ENCODE measurements at regions not wholly inside any gene's neighbourhood (a gene's known extent, or its start where the extent isn't known, plus 50 kb on each side); places are given as distances from the start of the nearest gene placed in this dataset.
"Not testable (repeated sequence)": the region's sequence is repeated elsewhere in the genome, so short reads cannot be mapped to it uniquely, and the experiment has no call there.

- DNase-seq = no peak
Measured at GRCh38 chr6:169099411-169100202, 154.0 kb downstream of the THBS2 start.

- not testable (repeated sequence) for DNase-seq
Measured at GRCh38 chr6:169098651-169099050, 155.0 kb downstream of the THBS2 start.

GRCh38 chr6:169098116-169098515 lies 155.5 kb downstream of the THBS2 start:
- DNase-seq = no peak

- no peak for DNase-seq
Measured at GRCh38 chr6:169097381-169097959, 156.2 kb downstream of the THBS2 start.

GRCh38 chr6:169096388-169096787 lies 157.3 kb downstream of the THBS2 start:
- DNase-seq = no peak

GRCh38 chr6:169095153-169095552 lies 158.5 kb downstream of the THBS2 start:
- no peak for DNase-seq

- no peak for DNase-seq
Measured at GRCh38 chr6:169094552-169094950, 159.1 kb downstream of the THBS2 start.

- no peak for DNase-seq
Measured at GRCh38 chr6:169093770-169094551, 159.7 kb downstream of the THBS2 start.

- DNase-seq = no peak
Measured at GRCh38 chr6:169093066-169093723, 160.5 kb downstream of the THBS2 start.

GRCh38 chr6:169092375-169092774 lies 161.3 kb downstream of the THBS2 start:
- no peak for DNase-seq

- not testable (repeated sequence) for DNase-seq
Measured at GRCh38 chr6:169090514-169091127, 163.0 kb downstream of the THBS2 start.

GRCh38 chr6:169088762-169089161 lies 164.9 kb downstream of the THBS2 start:
- no peak for DNase-seq

- DNase-seq = no peak
Measured at GRCh38 chr6:169087443-169088041, 166.1 kb downstream of the THBS2 start.

GRCh38 chr6:169086616-169087015 lies 167.0 kb downstream of the THBS2 start:
- not testable (repeated sequence) for DNase-seq

- no peak for DNase-seq
Measured at GRCh38 chr6:169086020-169086419, 167.6 kb downstream of the THBS2 start.

GRCh38 chr6:169085466-169085865 lies 168.2 kb downstream of the THBS2 start:
- no peak for DNase-seq

GRCh38 chr6:169084557-169084956 lies 169.1 kb downstream of the THBS2 start:
- DNase-seq = not testable (repeated sequence)

GRCh38 chr6:169084067-169084466 lies 169.6 kb downstream of the THBS2 start:
- no peak for DNase-seq

GRCh38 chr6:169083508-169083874 lies 170.2 kb downstream of the THBS2 start:
- no peak for DNase-seq

- no peak for DNase-seq
Measured at GRCh38 chr6:169082817-169083507, 170.7 kb downstream of the THBS2 start.

- DNase-seq = no peak
Measured at GRCh38 chr6:169082093-169082492, 171.6 kb downstream of the THBS2 start.

GRCh38 chr6:169081248-169081647 lies 172.4 kb downstream of the THBS2 start:
- no peak for DNase-seq

Data from CD4-positive, alpha-beta T cell treated with Interleukin-15 for 1 hour (primary cell).